HG02798 (cell line): ENCODE measurements at regions not wholly inside any gene's neighbourhood (a gene's known extent, or its start where the extent isn't known, plus 50 kb on each side); places are given as distances from the start of the nearest gene placed in this dataset.
"Not testable (repeated sequence)": the region's sequence is repeated elsewhere in the genome, so short reads cannot be mapped to it uniquely, and the experiment has no call there.

Source experiments
- ATAC-seq: cut with Tn5 transposase; IDR thresholded peaks from one replicate; pipeline ENCODE4 v1.9.1; 2021; ENCODE audit warnings: mild to moderate bottlenecking; ENCODE audit not compliant: unreplicated experiment, poor library complexity

GRCh38 chr16:5909556-5909955, 812.0 kb upstream of the EEF2KMT start:
- not testable (repeated sequence) for ATAC-seq

DNA sequence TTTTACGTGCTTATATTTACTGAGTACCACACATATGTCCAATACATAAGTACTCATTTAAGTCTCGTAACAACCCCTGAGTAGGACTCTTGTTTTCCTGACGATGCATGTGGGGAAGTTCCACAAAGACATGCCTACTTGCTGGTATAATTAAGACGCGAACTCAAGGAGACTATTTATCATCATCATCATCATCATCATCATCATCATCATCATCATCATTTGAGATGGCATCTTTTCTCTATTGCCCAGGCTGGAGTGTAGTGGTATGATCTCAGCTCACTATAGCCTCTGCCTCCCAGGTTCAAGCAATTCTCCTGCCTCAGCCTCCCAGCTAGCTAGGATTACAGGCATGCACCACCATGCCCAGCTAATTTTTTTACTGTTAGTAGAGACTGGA, 809.9 kb upstream of the EEF2KMT start:
- no peak for ATAC-seq

DNA sequence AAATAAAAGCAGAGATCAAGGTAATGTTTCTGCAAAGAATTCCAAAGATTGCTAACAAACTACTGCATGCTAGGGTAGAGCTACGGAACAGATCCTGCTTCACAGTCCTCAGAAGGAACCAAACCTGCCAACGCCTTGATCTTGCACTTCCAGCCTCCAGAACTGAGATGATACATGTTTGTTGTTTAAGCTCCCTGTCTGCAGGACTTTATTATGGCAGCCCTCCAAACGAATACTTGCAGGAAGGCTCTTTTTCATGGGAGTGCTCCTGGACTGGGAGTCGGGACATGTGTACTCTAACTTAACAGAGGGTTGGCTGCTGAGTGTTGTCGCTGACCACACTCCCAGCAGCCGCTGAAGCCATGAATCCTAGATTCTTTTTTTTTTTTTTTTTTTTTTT, 808.8 kb upstream of the EEF2KMT start:
- no peak for ATAC-seq

DNA sequence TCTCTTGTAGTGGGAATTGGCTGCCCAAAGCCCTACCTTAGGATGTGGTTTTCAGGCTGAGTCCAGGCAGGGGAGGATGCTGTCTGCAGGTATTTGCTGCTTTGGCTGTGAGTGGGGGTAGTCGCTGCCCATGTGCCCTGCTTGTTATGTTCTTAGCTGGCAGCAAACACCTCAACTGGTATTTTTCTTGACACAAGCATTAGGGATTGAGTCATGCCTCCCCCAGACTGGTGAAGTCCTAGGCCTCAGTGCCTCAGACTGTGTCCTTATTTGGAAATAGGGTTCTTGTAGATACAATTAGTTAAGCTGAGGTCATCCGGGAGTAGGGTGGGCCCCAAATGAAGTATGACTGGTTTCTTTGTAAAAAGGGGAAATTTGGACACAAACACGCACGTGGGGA, 808.3 kb upstream of the EEF2KMT start:
- no peak for ATAC-seq

GRCh38 chr16:5903832-5904231, 806.2 kb upstream of the EEF2KMT start:
- no peak for ATAC-seq

GRCh38 chr16:5903153-5903552, 805.6 kb upstream of the EEF2KMT start:
- no peak for ATAC-seq

DNA sequence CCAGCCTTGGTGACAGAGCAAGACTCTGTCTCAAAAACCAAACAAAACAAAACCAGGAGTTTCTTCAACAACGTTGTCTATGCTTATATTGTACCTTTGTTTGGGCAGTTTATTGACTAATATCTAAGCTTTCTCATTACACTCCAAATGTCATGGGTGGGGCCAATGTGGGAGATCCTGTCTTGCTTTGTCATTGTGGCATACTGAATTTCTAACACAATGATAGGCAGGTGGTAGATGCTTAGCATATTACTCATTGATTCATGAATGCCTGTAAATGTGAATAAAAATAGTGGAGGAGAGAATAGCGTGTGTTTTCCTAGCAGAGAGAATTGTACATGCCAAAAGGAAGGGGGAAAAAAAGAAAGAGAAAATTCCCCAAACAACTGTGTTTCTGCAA, 802.5 kb upstream of the EEF2KMT start:
- no peak for ATAC-seq

GRCh38 chr16:5895976-5896375, 798.4 kb upstream of the EEF2KMT start:
- ATAC-seq: no peak

DNA sequence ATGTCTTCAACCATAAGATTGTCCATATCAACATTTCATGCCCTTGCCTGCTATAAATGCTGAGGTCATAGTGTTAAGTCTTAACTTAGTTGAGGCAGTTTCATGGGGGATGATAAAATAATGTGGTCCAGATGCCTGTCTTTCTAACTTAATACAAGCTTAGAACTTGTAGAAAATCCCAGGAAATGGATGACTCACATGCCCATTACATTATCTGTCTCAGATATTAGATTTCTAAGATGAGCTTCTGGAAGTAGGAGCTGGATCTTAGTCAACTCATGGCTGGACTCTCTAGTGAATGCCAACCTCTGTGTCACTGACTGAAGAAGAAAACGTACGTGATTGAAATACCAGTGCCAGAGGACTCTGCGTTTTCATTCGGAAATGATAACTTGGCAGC, 797.5 kb upstream of the EEF2KMT start:
- no peak for ATAC-seq

DNA sequence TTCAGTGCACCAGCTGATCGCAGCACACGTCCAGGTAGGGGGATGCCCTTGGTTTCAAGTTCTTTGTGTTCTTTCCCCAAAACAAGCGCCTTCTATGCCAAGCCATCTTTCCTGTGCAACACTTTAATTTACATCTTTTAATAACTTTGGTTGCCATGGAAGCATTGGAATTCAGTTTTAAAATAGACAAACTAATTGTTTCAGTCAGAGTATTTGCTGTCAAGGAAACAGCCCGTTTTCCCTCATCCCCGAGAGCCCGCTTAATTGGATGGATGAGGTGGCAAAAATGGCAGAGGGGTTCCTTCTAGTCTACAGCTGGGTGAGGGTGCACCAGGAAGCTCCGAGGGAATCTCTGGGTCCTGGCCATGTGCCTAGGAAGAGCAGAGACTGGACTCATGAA, 793.7 kb upstream of the EEF2KMT start:
- no peak for ATAC-seq

DNA sequence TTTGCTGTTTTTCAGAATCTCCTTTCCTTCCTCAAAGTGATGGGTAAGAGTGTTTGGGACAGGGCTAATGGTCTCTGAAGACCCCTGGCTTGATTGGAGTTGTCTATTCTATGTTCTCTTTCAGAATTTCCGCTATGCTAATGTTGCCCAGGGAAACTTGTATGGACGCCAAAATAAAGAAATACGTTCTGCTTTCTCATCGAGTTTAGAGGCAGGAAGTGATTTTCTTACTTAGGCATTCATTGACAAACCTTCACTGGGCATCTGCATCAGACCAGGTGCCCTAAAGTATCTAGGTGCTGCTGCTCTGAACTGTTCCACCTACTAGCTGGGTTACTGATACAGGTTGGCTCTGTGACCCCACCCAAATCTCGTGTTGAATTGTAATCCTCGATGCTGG, 787.9 kb upstream of the EEF2KMT start:
- no peak for ATAC-seq

DNA sequence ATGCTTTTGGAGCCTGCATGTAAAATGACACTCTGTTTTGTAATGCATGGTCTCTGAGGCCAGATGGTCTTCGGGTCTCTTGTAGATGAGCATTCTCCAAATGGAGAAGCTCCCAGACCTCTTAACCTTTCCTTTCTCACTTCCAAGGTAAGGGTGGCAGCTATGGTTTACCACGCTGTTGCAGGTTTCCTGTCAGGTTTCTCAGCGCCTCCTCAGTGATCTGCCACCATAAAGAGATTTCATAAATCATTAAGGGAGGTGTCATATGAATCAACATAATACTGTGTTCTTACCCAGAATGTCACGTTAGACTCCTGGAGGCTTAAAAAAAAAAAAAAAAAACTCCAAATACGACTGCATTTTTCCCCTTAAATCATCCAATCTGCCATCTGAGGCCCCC, 787.4 kb upstream of the EEF2KMT start:
- no peak for ATAC-seq

DNA sequence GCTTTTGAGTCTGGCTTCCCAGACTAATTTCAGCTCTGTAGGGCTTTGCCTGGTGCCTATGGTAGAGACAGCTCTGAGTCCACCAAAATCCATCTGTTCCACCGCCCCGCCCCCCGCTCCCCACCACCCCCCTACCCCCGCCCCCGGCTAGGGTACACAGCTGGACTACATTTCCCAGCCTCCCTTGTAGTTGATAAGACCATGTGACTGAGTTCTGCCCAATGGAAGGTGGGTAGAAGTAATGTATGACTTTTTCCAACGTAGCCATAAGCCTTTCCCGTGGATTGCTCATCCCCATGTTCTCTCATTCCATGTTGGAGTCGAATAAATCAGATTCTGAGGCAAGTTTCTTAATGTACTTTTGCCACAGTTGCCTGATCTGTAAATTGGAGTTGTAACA, 786.7 kb upstream of the EEF2KMT start:
- no peak for ATAC-seq

DNA sequence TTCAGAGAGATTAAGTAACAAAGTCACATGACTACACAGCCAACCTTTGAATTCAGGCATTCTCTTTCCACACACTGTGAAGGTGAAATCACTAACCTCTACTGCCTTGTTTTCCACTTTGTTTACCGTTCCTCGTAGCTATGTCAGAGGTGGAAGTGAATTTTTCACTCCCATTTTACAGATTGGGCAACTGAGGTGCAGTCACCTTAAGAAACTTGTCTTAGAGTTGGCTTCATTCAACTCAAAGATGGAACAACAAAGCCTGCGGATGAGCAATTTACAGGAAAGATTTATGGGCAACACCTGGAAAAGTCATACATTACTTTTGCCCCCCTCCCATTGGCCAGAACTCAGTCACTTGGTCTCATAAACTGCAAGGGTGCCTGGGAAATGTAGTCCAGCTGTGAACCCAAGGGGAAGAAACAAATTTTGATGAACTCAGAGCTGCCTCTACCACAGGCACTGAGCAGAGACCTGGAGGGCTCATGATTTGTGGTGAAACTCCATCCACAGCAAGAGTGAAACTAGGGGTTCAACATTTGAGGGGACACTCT, 784.6 kb upstream of the EEF2KMT start:
- ATAC-seq: no peak

GRCh38 chr16:5875416-5875815, 777.8 kb upstream of the EEF2KMT start:
- no peak for ATAC-seq

DNA sequence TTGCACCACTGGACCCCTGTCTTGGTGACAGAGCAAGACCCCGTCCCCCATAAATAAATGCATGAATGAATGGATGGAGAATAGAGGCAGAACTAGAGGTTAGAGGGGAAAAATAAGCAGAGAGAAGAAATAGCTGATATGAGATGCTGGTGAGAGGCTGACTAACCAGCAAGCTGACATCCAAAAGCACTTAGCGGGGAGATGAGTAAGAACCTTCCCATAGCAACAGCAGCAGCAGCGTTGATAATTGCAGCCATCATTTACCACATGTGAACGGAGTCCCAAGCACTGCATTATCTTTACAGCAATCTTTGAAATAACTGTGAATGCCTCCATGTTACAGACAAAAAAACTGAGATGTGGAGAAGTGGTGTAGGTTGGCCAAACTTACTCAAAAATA, 777.3 kb upstream of the EEF2KMT start:
- ATAC-seq: no peak

DNA sequence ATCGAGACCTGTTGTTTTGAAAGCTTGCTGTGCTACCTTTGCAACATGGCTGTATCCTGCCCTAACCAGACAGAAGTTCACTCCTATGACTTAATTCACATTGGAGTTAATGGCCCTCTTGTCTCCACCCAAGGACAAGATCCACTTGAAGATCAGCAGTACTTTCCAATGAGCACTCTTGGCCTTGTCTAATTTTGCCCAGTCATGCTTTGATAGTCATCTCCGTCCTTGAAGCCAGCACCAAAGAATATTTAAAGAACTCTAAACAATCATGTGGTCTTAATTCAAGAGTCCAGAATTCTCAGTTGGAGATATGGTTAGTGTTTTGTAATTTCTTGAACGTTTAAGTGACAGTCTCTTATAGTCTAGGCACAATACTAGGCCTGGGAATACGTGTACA, 775.6 kb upstream of the EEF2KMT start:
- ATAC-seq: no peak

DNA sequence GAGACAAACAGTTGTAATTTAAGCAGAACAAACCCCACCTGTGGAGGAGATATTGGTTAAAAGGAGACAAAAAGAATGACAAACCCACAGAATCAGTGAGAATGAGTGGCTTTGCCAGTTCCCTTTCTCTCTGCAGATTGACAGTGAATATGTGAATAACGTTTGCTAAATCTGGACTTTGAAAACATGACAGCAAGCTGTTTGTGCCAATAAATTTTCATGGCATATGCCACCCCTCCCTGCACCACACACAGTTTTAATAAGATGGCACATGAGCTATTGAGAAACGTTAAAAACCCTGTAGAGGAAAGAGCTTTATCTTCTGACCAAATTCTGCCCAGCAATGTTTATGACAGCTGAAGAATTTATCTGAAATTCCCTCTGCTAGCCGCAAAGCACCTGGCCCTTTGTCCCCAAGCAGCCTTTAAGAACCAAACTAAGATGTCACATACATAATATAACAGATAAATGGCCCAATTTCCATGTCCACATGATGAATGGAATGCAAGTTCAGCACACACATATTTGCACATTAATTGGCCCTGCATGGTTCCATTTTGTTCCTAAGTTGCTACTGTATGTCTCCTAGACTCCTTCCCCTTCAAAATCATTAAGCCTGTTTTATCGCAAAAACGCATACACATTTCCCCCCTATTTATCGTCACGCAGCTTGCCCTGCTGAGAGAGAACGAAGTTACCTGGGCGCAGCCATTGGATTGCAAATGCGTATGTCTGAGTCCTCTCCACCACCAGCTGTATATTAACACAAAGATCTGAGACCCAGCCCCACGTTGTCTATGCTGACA, 773.5 kb upstream of the EEF2KMT start:
- ATAC-seq: no peak

- no peak for ATAC-seq
Measured at GRCh38 chr16:5867250-5867649, 769.7 kb upstream of the EEF2KMT start.

DNA sequence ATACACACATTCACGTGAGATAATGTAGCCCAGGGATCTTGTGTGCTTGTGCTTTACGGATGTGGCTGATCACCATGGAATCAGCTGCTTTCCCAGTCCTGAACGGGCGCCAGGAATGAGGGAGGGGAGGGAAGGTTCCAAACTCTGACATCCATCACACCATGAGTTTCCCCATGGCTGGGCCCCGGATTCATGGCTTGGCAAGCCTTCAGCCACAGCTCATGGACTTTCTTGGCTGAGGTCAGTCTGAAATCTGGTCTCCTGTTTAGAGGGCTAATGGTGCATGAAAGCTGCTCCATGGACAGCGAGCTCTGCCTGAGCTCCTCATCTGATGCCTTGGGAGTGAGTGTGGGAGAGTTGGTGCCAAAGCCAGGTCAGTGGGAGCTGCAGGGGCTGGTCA, 767.6 kb upstream of the EEF2KMT start:
- no peak for ATAC-seq

DNA sequence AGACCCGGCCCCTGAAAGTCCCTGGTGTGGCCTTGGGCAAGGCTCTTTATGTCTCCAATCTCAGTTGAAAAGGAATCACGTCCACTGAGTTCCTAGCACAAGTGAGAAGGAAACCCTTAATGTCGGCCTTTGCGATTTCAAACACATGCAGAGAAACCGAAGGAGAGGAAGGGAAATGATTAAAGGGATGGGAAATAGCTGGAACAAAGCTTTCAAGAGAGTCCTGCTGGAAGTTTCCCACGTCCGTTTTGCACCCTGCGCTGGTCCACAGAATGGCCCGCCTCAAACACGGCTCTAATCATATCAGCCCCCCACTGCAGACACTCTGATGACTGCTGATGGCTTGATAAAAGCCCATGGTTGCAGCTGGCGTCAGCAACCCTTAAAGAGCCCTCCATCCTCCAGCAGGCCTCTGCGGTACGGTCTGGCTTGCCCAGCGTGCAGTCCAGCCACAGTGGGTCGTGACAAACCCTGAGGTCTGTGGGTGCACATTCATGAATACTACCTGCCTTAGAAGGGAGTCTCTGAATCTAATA, 765.5 kb upstream of the EEF2KMT start:
- no peak for ATAC-seq
